ENCODE measurements at regions not wholly inside any gene's neighbourhood (a gene's known extent, or its start where the extent isn't known, plus 50 kb on each side); places are given as distances from the start of the nearest gene placed in this dataset.

- H3K4me3 ChIP-seq (ENCODE audit: low read depth in 1 of 3, low read length in 3 of 3), result no peak overlapping the region
- H3K9me3 ChIP-seq (ENCODE audit: control insufficient read depth in 4 of 4, low read length in 3 of 4), result no peaks in the 10 kb centered on the region
- no peak for DNase-seq (ENCODE audit: low spot score)
- no peak for TF ChIP-seq RAD21 (IDR thresholded peaks at IDR 0.05)
- TF ChIP-seq FOXA1 (IDR thresholded peaks at IDR 0.05), result no peak
- TF ChIP-seq, protein P1, sequence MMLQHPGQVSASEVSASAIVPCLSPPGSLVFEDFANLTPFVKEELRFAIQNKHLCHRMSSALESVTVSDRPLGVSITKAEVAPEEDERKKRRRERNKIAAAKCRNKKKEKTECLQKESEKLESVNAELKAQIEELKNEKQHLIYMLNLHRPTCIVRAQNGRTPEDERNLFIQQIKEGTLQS (IDR thresholded peaks at IDR 0.05), result no peak
- TF ChIP-seq GABPA (IDR thresholded peaks at IDR 0.05 in 1 of 2, conservative IDR thresholded peaks at IDR 0.05 in 1 of 2), result no peak
- TF ChIP-seq EGR1 (IDR thresholded peaks at IDR 0.05; ENCODE audit: low read depth in 2 of 2), result no peak
- TF ChIP-seq SP1 (IDR thresholded peaks at IDR 0.05), result no peak
- TF ChIP-seq TAF1 (conservative IDR thresholded peaks at IDR 0.05), result no peak
- TF ChIP-seq RXRA (IDR thresholded peaks at IDR 0.05), result no peak
- no peak for TF ChIP-seq HNF4G (IDR thresholded peaks at IDR 0.05)
- TF ChIP-seq, protein P2, sequence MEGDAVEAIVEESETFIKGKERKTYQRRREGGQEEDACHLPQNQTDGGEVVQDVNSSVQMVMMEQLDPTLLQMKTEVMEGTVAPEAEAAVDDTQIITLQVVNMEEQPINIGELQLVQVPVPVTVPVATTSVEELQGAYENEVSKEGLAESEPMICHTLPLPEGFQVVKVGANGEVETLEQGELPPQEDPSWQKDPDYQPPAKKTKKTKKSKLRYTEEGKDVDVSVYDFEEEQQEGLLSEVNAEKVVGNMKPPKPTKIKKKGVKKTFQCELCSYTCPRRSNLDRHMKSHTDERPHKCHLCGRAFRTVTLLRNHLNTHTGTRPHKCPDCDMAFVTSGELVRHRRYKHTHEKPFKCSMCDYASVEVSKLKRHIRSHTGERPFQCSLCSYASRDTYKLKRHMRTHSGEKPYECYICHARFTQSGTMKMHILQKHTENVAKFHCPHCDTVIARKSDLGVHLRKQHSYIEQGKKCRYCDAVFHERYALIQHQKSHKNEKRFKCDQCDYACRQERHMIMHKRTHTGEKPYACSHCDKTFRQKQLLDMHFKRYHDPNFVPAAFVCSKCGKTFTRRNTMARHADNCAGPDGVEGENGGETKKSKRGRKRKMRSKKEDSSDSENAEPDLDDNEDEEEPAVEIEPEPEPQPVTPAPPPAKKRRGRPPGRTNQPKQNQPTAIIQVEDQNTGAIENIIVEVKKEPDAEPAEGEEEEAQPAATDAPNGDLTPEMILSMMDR (IDR thresholded peaks at IDR 0.05; ENCODE audit: low read depth, low read length, missing input control), result no peak
- TF ChIP-seq YY1 (IDR thresholded peaks at IDR 0.05), result no peak
- no peak for TF ChIP-seq FOXA2 (IDR thresholded peaks at IDR 0.05)
- no peak for TF ChIP-seq MAX (IDR thresholded peaks at IDR 0.05)
- TF ChIP-seq ZBTB33 (IDR thresholded peaks at IDR 0.05), result no peak
- no peaks in the 10 kb centered on the region for H3K36me3 ChIP-seq (ENCODE audit: control insufficient read depth in 4 of 4, insufficient read depth in 3 of 4, low read depth in 1 of 4, low read length in 3 of 4)
- no peaks in the 10 kb centered on the region for H3K27me3 ChIP-seq (ENCODE audit: control insufficient read depth in 4 of 4, insufficient read depth in 4 of 4, low read length in 3 of 4)
- H3K4me1 ChIP-seq (ENCODE audit: control insufficient read depth in 4 of 4, insufficient read depth in 4 of 4, low read length in 3 of 4), result no peaks in the 10 kb centered on the region
- no peak overlapping the region for H3K27ac ChIP-seq (ENCODE audit: low read depth in 1 of 2, low read length in 2 of 2)
- no peak overlapping the region for H3K9ac ChIP-seq (ENCODE audit: low read depth in 1 of 2, low read length in 2 of 2)
Observed at GRCh38 chr1:219751870-219752507, 139.1 kb upstream of the ZC3H11B start.

DNA sequence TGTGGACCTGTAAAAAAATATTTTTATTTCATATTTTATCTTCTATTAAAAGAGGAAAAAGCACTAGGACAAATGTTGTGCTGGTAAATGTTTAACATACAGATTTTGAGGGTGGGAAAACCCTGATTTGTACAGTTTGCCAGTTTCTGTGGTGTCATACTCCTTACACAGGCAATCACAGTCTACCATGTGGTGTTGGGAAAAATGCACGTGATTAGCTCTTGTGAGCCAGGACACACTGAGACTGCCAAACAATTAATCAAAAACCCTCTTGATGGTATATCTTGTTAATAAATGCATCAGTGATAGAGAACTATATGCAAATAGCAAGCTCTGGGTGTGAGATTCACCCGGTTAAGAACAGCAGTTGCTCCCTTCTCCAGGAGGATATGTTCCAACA lies 136.5 kb upstream of the ZC3H11B start:
- WGBS, result 81% methylated on average over 2 of the region's 2 CpGs

More for the DNA sequence above, 136.5 kb upstream of the ZC3H11B start:
- Histone ChIP-seq H3K9me3 (ENCODE audit: control insufficient read depth in 4 of 4, low read length in 3 of 4) (no peaks in the 10 kb centered on the region), H3K4me1 (ENCODE audit: control insufficient read depth in 4 of 4, insufficient read depth in 4 of 4, low read length in 3 of 4) (no peaks in the 10 kb centered on the region), H3K36me3 (ENCODE audit: control insufficient read depth in 4 of 4, insufficient read depth in 3 of 4, low read depth in 1 of 4, low read length in 3 of 4) (no peaks in the 10 kb centered on the region), H3K9ac (ENCODE audit: low read depth in 1 of 2, low read length in 2 of 2) (no peak overlapping the region), H3K27ac (ENCODE audit: low read depth in 1 of 2, low read length in 2 of 2) (no peak overlapping the region), H3K27me3 (ENCODE audit: control insufficient read depth in 4 of 4, insufficient read depth in 4 of 4, low read length in 3 of 4) (no peaks in the 10 kb centered on the region), H3K4me3 (ENCODE audit: low read depth in 1 of 3, low read length in 3 of 3) (no peak overlapping the region)
- TF ChIP-seq, protein P2 (IDR thresholded peaks at IDR 0.05; ENCODE audit: low read depth, low read length, missing input control), result no peak
- no peak for TF ChIP-seq REST (IDR thresholded peaks at IDR 0.05)
- no peak for TF ChIP-seq EGR1 (IDR thresholded peaks at IDR 0.05; ENCODE audit: low read depth in 2 of 2)
- TF ChIP-seq SP1 (IDR thresholded peaks at IDR 0.05), result no peak
- no peak for TF ChIP-seq FOXA1 (IDR thresholded peaks at IDR 0.05)
- no peak for TF ChIP-seq YY1 (IDR thresholded peaks at IDR 0.05)
- no peak for DNase-seq (ENCODE audit: low spot score)
